ENCODE measurements at regions not wholly inside any gene's neighbourhood (a gene's known extent, or its start where the extent isn't known, plus 50 kb on each side); places are given as distances from the start of the nearest gene placed in this dataset.
"Not testable (repeated sequence)": the region's sequence is repeated elsewhere in the genome, so short reads cannot be mapped to it uniquely, and the experiment has no call there.

DNA sequence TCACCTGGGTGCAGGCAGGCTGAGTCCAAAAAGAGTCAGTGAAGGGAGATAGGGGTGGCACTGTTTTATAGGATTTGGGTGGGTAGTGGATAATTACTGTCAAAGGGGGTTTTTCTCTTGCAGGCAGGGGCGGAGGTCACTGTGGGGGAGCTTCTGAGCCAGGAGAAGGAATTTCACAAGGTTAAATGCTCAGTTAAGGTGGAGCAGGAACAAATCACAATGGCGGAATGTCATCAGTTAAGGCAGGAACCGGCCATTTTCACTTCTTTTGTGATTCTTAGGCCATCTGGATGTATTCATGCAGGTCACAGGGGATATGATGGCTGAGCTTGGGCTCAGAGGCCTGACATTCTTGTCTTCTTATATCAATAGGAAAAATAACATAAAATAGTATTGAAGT lies 69.7 kb upstream of the SIRPG start:
- H3K9ac ChIP-seq (ENCODE audit: low read length in 2 of 2): not testable (repeated sequence)

DNA sequence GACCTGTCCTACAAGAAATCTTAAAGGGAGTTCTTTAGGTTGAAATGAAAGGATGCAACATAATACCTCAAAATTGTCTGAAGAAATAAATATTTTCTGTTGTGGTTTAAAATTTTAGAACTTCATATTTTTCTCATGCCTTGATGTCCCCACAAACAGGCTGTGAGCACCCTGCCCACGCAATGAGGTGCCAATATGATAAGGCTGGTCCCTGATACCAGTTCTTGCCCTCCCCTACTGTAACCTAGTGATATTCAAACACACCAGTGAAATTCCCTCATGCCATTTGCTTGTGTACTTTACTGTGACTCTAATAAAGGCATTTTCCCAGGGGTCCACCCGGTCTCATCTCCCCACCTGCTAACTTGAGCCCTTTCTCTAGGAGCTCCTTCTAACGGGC lies 67.3 kb upstream of the SIRPG start:
- Histone ChIP-seq H3K27ac (ENCODE audit: low read length) (no peak overlapping the region), H3K4me3 (ENCODE audit: low read length in 2 of 2) (no peak overlapping the region), H3K9ac (ENCODE audit: low read length in 2 of 2) (no peak overlapping the region), H3K4me1 (ENCODE audit: control insufficient read depth, insufficient read depth, low read length) (no peaks in the 10 kb centered on the region), H3K36me3 (ENCODE audit: control insufficient read depth in 2 of 2, insufficient read depth in 2 of 2, low read length in 2 of 2) (no peaks in the 10 kb centered on the region), H3K9me3 (ENCODE audit: control insufficient read depth in 2 of 2, low read length in 2 of 2) (no peaks in the 10 kb centered on the region), H3K27me3 (ENCODE audit: control insufficient read depth in 1 of 2, insufficient read depth in 2 of 2, low read length in 2 of 2) (no peaks in the 10 kb centered on the region)

More for the DNA sequence above, 69.7 kb upstream of the SIRPG start:
- not testable (repeated sequence) for H3K9me3 ChIP-seq (ENCODE audit: control insufficient read depth in 2 of 2, low read length in 2 of 2); H3K4me3 ChIP-seq (ENCODE audit: low read length in 2 of 2); H3K27ac ChIP-seq (ENCODE audit: low read length); H3K27me3 ChIP-seq (ENCODE audit: control insufficient read depth in 1 of 2, insufficient read depth in 2 of 2, low read length in 2 of 2); H3K4me1 ChIP-seq (ENCODE audit: control insufficient read depth, insufficient read depth, low read length); H3K36me3 ChIP-seq (ENCODE audit: control insufficient read depth in 2 of 2, insufficient read depth in 2 of 2, low read length in 2 of 2)

DNA sequence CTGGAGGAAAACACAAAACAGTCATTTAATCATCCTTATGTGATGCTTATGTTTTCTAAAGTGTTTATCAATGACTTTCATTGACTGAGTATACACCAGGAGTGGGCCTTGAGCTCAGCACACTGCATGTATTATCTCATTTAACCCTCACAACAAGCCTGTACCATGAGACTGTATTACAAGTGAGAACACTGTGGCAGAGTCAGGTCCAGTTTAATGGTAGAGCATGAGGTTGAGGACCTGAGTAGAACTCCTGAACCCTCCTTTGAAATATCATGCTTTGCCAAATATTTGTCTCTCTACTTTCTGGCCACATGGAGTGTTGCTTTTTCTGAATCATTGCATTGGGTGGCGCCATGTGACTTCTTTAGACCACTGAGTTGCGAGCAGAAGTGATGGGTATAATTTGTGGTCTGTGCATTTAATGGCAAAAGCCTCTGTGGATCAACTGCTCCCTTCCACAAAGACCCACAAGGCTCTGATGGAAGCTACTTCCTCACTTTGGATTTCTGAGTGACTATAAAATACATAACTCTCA lies 65.0 kb upstream of the SIRPG start:
- no peaks in the 10 kb centered on the region for H3K27me3 ChIP-seq (ENCODE audit: control insufficient read depth in 1 of 2, insufficient read depth in 2 of 2, low read length in 2 of 2)
- no peak overlapping the region for H3K4me3 ChIP-seq (ENCODE audit: low read length in 2 of 2)
- H3K27ac ChIP-seq (ENCODE audit: low read length): no peak overlapping the region
- H3K9me3 ChIP-seq (ENCODE audit: control insufficient read depth in 2 of 2, low read length in 2 of 2): no peaks in the 10 kb centered on the region
- H3K36me3 ChIP-seq (ENCODE audit: control insufficient read depth in 2 of 2, insufficient read depth in 2 of 2, low read length in 2 of 2): no peaks in the 10 kb centered on the region
- no peak overlapping the region for H3K9ac ChIP-seq (ENCODE audit: low read length in 2 of 2)
- H3K4me1 ChIP-seq (ENCODE audit: control insufficient read depth, insufficient read depth, low read length): no peaks in the 10 kb centered on the region

DNA sequence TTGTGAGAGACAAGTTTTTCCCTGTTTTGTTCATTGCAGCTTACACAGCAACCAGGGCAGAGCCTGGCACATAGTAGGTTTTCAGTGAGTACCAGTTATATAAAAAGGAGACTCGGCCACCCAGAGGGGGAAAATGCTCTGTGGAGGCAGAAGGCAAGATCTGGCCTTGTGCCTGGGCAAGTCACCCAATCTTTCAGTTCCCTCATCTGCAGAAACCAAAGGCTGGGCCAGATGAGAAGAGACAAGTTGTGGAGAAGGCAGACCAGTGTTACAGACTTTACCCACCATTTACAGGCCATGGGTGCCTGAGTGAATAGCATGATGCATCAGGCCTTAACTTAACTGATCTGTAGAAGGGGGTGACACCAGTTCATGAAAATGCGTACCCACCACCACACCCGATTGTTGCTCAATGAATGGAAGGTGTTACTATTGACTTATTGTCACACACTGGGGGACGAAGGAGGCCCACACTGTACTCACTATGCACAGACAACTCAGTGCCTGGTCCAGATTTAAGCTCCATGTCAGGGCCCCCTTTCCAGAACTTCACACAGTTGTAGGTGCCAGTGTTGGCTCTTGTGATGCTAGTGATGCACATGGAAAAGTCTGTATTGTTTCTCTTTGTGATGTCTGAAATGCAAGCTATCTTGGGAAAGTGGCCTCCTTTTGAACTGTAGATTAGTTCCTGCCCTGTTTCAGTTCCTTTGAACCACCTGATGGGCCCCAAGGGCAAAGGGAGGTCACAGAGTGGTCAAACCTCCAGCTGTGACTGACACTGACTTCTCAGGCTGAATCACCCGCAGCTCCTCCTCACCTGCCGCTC lies 64.3 kb upstream of the SIRPG start:
- no peak overlapping the region for H3K4me3 ChIP-seq (ENCODE audit: low read length in 2 of 2)
- H3K9me3 ChIP-seq (ENCODE audit: control insufficient read depth in 2 of 2, low read length in 2 of 2): no peaks in the 10 kb centered on the region
- H3K9ac ChIP-seq (ENCODE audit: low read length in 2 of 2): no peak overlapping the region
- no peaks in the 10 kb centered on the region for H3K4me1 ChIP-seq (ENCODE audit: control insufficient read depth, insufficient read depth, low read length)
- no peak overlapping the region for H3K27ac ChIP-seq (ENCODE audit: low read length)
- no peaks in the 10 kb centered on the region for H3K27me3 ChIP-seq (ENCODE audit: control insufficient read depth in 1 of 2, insufficient read depth in 2 of 2, low read length in 2 of 2)
- H3K36me3 ChIP-seq (ENCODE audit: control insufficient read depth in 2 of 2, insufficient read depth in 2 of 2, low read length in 2 of 2): no peaks in the 10 kb centered on the region

DNA sequence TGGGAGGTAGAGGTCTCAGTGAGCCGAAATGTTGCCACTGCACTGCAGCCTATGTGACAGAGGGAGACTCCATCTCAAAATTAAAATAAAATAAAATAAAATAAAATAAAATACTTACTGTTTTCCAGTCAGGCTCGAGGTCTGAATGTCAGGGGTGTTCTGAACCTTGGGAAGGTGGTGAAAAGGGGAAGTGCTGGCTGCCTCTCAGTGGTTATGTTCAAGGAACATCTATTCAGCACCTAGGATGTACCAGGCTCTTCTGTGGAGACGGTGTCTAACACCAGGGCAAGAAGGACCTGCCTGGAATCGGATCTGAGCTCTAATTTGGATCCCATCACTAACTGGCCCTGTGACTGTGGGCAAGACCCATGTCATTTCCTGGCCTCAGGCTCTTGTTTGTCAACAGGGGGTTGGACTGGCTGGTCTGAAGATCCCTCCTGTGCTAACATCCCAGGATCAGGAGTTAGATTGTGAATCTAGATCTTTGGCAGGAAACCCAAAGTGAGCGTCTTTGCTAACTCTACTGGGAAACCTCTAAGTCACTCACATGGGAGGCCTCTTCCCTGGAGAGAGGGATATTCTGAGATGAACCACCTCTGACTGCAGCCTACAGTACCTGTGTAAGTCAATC lies 63.4 kb upstream of the SIRPG start:
- Histone ChIP-seq H3K27ac (ENCODE audit: low read length) (no peak overlapping the region), H3K36me3 (ENCODE audit: control insufficient read depth in 2 of 2, insufficient read depth in 2 of 2, low read length in 2 of 2) (no peaks in the 10 kb centered on the region), H3K9me3 (ENCODE audit: control insufficient read depth in 2 of 2, low read length in 2 of 2) (no peaks in the 10 kb centered on the region), H3K9ac (ENCODE audit: low read length in 2 of 2) (no peak overlapping the region), H3K27me3 (ENCODE audit: control insufficient read depth in 1 of 2, insufficient read depth in 2 of 2, low read length in 2 of 2) (no peaks in the 10 kb centered on the region), H3K4me1 (ENCODE audit: control insufficient read depth, insufficient read depth, low read length) (no peaks in the 10 kb centered on the region), H3K4me3 (ENCODE audit: low read length in 2 of 2) (no peak overlapping the region)

DNA sequence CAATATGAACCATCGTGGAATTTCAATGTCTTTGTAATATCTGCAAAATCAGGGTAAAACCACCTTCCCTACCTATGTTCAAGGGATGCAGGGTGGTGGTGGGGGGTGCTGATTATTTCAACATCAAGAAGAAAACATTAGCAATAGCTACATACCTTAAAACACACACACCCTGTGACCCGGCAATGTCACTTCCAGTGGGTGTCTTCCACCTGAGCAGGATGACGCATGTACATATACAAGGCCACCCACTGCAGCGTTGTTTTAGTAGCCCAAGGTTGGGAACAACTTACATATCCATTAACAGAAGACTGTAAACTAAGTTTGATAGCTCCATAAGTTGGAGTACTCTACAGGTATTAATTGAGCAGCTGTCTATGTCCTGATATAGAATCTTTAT lies 62.6 kb upstream of the SIRPG start:
- Histone ChIP-seq H3K9me3 (ENCODE audit: control insufficient read depth in 2 of 2, low read length in 2 of 2) (no peaks in the 10 kb centered on the region), H3K4me3 (ENCODE audit: low read length in 2 of 2) (no peak overlapping the region), H3K27me3 (ENCODE audit: control insufficient read depth in 1 of 2, insufficient read depth in 2 of 2, low read length in 2 of 2) (no peaks in the 10 kb centered on the region), H3K27ac (ENCODE audit: low read length) (no peak overlapping the region), H3K4me1 (ENCODE audit: control insufficient read depth, insufficient read depth, low read length) (no peaks in the 10 kb centered on the region), H3K9ac (ENCODE audit: low read length in 2 of 2) (no peak overlapping the region), H3K36me3 (ENCODE audit: control insufficient read depth in 2 of 2, insufficient read depth in 2 of 2, low read length in 2 of 2) (no peaks in the 10 kb centered on the region)

DNA sequence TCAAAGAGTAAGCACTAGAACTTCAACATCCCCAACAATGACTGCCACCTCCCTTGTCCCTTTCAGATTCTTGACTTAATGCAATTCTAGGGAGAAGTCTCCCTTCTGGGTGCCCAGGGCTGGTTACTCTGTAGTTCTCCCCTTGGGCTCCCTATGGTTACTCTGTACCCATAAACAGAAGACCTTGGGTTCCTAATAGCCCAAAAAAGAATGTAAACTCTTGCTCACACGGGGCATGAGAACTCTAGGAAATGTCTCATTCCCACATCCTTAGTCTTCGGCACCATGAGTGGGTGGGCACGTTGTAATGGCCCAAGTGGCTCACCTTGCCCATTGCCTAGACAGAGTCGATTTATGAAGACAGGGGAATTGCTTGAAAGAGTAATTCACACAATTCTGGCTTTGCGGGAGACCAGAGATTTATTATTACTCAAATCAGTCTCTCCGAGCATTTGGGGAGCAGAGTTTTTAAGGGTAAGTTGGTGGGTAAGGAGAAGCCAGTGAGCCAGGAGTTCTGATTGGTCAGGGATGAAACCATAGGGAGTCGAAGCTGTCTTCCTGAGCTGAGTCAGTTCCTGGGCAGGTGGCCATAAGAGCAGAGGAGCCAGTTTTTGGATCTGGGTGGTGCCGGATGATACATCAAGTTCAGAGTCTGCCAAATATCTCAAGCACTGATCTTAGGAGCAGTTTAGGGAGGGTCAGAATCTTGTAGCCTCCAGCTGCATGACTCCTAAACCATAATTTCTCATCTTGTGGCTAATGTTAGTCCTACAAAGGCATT lies 61.2 kb upstream of the SIRPG start:
- no peaks in the 10 kb centered on the region for H3K9me3 ChIP-seq (ENCODE audit: control insufficient read depth in 2 of 2, low read length in 2 of 2)
- no peaks in the 10 kb centered on the region for H3K27me3 ChIP-seq (ENCODE audit: control insufficient read depth in 1 of 2, insufficient read depth in 2 of 2, low read length in 2 of 2)
- H3K4me1 ChIP-seq (ENCODE audit: control insufficient read depth, insufficient read depth, low read length): no peaks in the 10 kb centered on the region
- H3K27ac ChIP-seq (ENCODE audit: low read length): no peak overlapping the region
- no peaks in the 10 kb centered on the region for H3K36me3 ChIP-seq (ENCODE audit: control insufficient read depth in 2 of 2, insufficient read depth in 2 of 2, low read length in 2 of 2)
- no peak overlapping the region for H3K4me3 ChIP-seq (ENCODE audit: low read length in 2 of 2)
- no peak overlapping the region for H3K9ac ChIP-seq (ENCODE audit: low read length in 2 of 2)

GRCh38 chr20:1712634-1713624 lies 55.4 kb upstream of the SIRPG start:
- no peak overlapping the region for H3K4me3 ChIP-seq (ENCODE audit: low read length in 2 of 2)
- H3K27me3 ChIP-seq (ENCODE audit: control insufficient read depth in 1 of 2, insufficient read depth in 2 of 2, low read length in 2 of 2): no peaks in the 10 kb centered on the region
- H3K27ac ChIP-seq (ENCODE audit: low read length): no peak overlapping the region
- H3K9me3 ChIP-seq (ENCODE audit: control insufficient read depth in 2 of 2, low read length in 2 of 2): peaks cover 4 to 12% of the 10 kb centered on the region in 2 donors
- no peaks in the 10 kb centered on the region for H3K36me3 ChIP-seq (ENCODE audit: control insufficient read depth in 2 of 2, insufficient read depth in 2 of 2, low read length in 2 of 2)
- H3K9ac ChIP-seq (ENCODE audit: low read length in 2 of 2): no peak overlapping the region
- no peaks in the 10 kb centered on the region for H3K4me1 ChIP-seq (ENCODE audit: control insufficient read depth, insufficient read depth, low read length)

DNA sequence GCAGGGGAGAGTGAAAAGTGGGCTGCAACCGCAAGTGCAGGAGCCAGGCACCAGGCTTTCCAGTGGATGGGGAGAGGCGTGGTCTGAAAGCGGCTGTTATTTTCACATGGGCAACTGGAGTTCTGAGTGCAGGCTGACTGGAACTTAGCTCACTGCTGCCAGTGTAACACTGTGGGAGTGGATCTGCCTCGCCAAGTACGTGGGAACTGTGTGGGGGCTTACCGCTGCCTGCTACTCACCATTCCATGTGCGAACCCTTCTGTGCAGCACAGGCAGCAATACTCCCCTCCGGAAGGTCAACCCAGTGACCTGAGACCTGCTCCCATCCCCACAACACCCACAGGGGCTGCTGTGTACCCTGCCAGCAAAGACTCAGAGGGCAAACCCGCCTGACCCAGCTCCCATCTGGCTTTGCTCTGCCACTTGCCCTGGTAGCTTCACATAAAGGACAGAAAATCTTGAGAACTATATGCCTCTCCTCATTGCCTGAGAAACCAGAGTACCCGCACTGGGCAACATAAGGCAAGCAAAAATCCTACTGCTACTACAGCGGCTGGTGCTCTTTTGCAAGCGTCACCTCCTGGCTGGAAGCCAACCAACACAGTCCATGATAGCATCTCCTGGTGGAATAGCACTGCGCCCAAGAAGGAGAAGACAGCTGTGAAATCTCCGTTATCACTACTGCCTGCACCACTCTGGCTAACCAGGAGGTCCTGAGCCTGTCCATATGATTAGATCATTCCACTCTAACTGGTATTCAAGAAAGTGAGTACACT lies 54.4 kb upstream of the SIRPG start:
- H3K4me3 ChIP-seq (ENCODE audit: low read length in 2 of 2): no peak overlapping the region
- H3K27me3 ChIP-seq (ENCODE audit: control insufficient read depth in 1 of 2, insufficient read depth in 2 of 2, low read length in 2 of 2): no peaks in the 10 kb centered on the region
- no peaks in the 10 kb centered on the region for H3K36me3 ChIP-seq (ENCODE audit: control insufficient read depth in 2 of 2, insufficient read depth in 2 of 2, low read length in 2 of 2)
- peaks cover 4 to 12% of the 10 kb centered on the region in 2 donors for H3K9me3 ChIP-seq (ENCODE audit: control insufficient read depth in 2 of 2, low read length in 2 of 2)
- no peaks in the 10 kb centered on the region for H3K4me1 ChIP-seq (ENCODE audit: control insufficient read depth, insufficient read depth, low read length)
- no peak overlapping the region for H3K9ac ChIP-seq (ENCODE audit: low read length in 2 of 2)
- H3K27ac ChIP-seq (ENCODE audit: low read length): no peak overlapping the region

Measured in stomach smooth muscle (tissue), 2 donors.